Spleen (tissue), 11 donors: ENCODE measurements at regions not wholly inside any gene's neighbourhood (a gene's known extent, or its start where the extent isn't known, plus 50 kb on each side); places are given as distances from the start of the nearest gene placed in this dataset.

Experiments
- DNase-seq: peaks from one replicate; pipeline ENCODE4 v3.0.0-alpha.2; 2020
- H3K27ac ChIP-seq, 8 donors: fragments of 200-600 bp; sonication (generic) in 7 of 8; 1 replicate in 4 of 8; 2 replicates in 4 of 8; pipeline versions ENCODE4 v1.5.0 to v1.8.0; 2016 to 2021; ENCODE audit warnings: inconsistent platforms in 4 of 8, mild to moderate bottlenecking in 4 of 8, moderate library complexity in 1 of 8
- H3K27me3 ChIP-seq, 7 donors: fragments of 200-600 bp; sonication (generic) in 6 of 7; replicated peaks in 1 of 7; 1 replicate in 4 of 7; 2 replicates in 3 of 7; pipeline versions ENCODE4 v1.5.0 to v1.8.0; 2016 to 2021; ENCODE audit warnings: inconsistent platforms in 3 of 7, mild to moderate bottlenecking in 1 of 7
- H3K36me3 ChIP-seq, 6 donors: fragments of 200-600 bp; sonication (generic) in 5 of 6; 1 replicate in 4 of 6; 2 replicates in 2 of 6; pipeline versions ENCODE4 v1.5.0 to v1.8.0; 2016 to 2021; ENCODE audit warnings: inconsistent platforms in 2 of 6
- H3K4me1 ChIP-seq, 6 donors: fragments of 200-600 bp; sonication (generic) in 5 of 6; 1 replicate in 3 of 6; 2 replicates in 3 of 6; pipeline versions ENCODE4 v1.5.0 to v1.8.0; 2016 to 2021; ENCODE audit warnings: inconsistent platforms in 3 of 6
- H3K4me3 ChIP-seq, 8 donors: fragments of 200-600 bp; sonication (generic) in 7 of 8; 1 replicate in 4 of 8; 2 replicates in 4 of 8; pipeline versions ENCODE4 v1.5.0 to v1.8.0; 2016 to 2021; ENCODE audit warnings: inconsistent platforms in 4 of 8, mild to moderate bottlenecking in 4 of 8, moderate library complexity in 2 of 8
- H3K9me3 ChIP-seq, 8 donors: fragments of 200-600 bp; sonication (generic) in 7 of 8; 1 replicate in 4 of 8; 2 replicates in 4 of 8; pipeline versions ENCODE4 v1.5.0 to v1.8.0; 2016 to 2021; ENCODE audit warnings: inconsistent platforms in 4 of 8
- POLR2A ChIP-seq, 3 donors: fragments of 450-650 bp; IDR thresholded peaks; one replicate each; pipeline ENCODE4 v1.5.1; 2017; ENCODE audit warnings: antibody characterized with exemption in 3 of 3, mild to moderate bottlenecking in 1 of 3
- POLR2AphosphoS5 ChIP-seq, 3 donors: sonication (generic); formaldehyde crosslinking; IDR thresholded peaks; one replicate each; pipeline ENCODE4 v1.5.1; 2017; ENCODE audit warnings: antibody characterized with exemption in 3 of 3
- WGBS, 5 donors: extraction: QIAGEN DNeasy Blood & Tissue Kit in 3 of 5; methylation state at CpG; one replicate each; pipeline versions ENCODE4 v1.1.5 to v1.1.7; 2013 to 2018; 5-methylcytosine and 5-hydroxymethylcytosine counted together
- intact Hi-C: fragments of 100-400 bp; cut with DNase I; formaldehyde crosslinking; loops from one replicate; pipeline ENCODE4 v1.15.0; 2023; ENCODE audit warnings: low total_unique reads
- TF ChIP-seq, protein P1 (sequence below), 11 experiments: fragments of 200-600 bp in 7 of 11; fragments of 450-650 bp in 4 of 11; sonication (generic) in 4 of 11; IDR thresholded peaks in 8 of 11; conservative IDR thresholded peaks in 3 of 11; 1 replicate in 7 of 11; 2 replicates in 4 of 11; pipeline versions ENCODE4 v1.4.0 to v1.8.0; 2016 to 2021; ENCODE audit warnings: antibody characterized with exemption in 11 of 11, inconsistent platforms in 4 of 11, mild to moderate bottlenecking in 1 of 11
- donor health status: healthy with polysubstance abuse.
- donor health status: DM: no; HTN: no; CAD: no; lungs with moderate emphysema.
- donor health status: DM: no; HTN: no; CAD: no.
- donor health status: Bipolar disorder and iron deficiency.
- donor health status: healthy.
- donor health status: DM: no; HTN: no; CAD: no.
- donor health status: DM: yes; HTN: yes; CAD: no.

DNA sequence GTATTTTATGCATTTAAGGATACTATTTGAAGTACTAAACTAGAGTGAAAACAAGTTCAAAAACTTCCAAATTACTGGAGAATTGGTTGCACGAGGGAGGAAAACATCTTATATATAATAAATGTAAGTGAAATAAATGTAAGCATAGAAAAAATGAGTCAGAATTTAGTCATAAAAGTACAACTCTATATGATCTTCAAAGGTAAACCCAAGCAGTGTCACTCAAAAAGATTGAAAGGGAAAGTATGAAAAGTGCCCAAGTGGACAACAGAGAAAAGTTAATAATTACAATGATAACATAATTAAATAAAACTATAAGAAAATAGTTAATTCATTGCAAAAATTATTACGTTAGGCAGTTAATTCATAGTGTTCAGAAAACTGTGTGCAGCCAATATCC lies 2288.5 kb upstream of the C9orf72 start:
- Histone ChIP-seq H3K4me3 (no peak overlapping the region), H3K9me3 (no peaks in the 10 kb centered on the region), H3K4me1 (no peaks in the 10 kb centered on the region), H3K27ac (no peak overlapping the region), H3K27me3 (no peaks in the 10 kb centered on the region), H3K36me3 (no peaks in the 10 kb centered on the region)
- 66 to 81% (median 78%) methylated on average over 2 of the region's 2 CpGs for WGBS, 5 donors
- intact Hi-C loops: no loop called here
- DNase-seq: no peak
- no peak for TF ChIP-seq POLR2A (IDR thresholded peaks at IDR 0.05)
- no peak for TF ChIP-seq POLR2AphosphoS5 (IDR thresholded peaks at IDR 0.05)
- TF ChIP-seq, protein P1, sequence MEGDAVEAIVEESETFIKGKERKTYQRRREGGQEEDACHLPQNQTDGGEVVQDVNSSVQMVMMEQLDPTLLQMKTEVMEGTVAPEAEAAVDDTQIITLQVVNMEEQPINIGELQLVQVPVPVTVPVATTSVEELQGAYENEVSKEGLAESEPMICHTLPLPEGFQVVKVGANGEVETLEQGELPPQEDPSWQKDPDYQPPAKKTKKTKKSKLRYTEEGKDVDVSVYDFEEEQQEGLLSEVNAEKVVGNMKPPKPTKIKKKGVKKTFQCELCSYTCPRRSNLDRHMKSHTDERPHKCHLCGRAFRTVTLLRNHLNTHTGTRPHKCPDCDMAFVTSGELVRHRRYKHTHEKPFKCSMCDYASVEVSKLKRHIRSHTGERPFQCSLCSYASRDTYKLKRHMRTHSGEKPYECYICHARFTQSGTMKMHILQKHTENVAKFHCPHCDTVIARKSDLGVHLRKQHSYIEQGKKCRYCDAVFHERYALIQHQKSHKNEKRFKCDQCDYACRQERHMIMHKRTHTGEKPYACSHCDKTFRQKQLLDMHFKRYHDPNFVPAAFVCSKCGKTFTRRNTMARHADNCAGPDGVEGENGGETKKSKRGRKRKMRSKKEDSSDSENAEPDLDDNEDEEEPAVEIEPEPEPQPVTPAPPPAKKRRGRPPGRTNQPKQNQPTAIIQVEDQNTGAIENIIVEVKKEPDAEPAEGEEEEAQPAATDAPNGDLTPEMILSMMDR (IDR thresholded peaks at IDR 0.05 in 8 of 11, conservative IDR thresholded peaks at IDR 0.05 in 3 of 11): no peak

DNA sequence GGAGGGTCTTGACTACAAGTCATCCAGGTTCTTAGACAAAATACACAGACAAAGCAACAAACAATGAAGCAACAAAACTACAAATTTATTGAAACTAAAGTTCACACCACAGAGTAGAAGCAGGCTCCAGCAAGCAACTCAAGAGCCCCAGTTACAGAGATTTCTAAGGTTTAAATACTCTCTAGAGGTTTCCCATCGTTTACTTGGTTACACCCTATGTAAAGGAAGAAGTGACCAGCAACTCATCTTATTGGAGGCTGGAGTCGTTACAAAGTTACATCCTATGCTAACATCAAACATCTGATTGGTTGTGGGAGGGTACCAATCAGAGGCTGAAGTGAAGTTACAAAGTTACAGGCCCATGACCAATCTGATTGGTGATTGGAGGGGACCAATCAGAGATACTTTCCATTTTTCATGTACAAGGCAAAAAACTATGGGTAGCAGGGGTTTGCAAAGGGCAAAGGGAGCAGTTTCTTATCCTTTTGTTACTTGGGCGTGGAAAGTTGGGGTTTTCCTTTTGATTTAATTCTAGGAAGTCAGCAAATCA lies 2292.6 kb upstream of the C9orf72 start:
- Histone ChIP-seq H3K4me3 (no peak overlapping the region), H3K27ac (no peak overlapping the region), H3K36me3 (no peaks in the 10 kb centered on the region), H3K4me1 (no peaks in the 10 kb centered on the region), H3K9me3 (peaks cover 0 to 13% (median 3%) of the 10 kb centered on the region in 8 donors), H3K27me3 (no peaks in the 10 kb centered on the region)
- WGBS, 5 donors: 54 to 79% (median 67%) methylated on average over 3 of the region's 3 CpGs
- TF ChIP-seq POLR2A (IDR thresholded peaks at IDR 0.05) (no peak), POLR2AphosphoS5 (IDR thresholded peaks at IDR 0.05) (no peak)
- TF ChIP-seq, protein P1 (IDR thresholded peaks at IDR 0.05 in 8 of 11, conservative IDR thresholded peaks at IDR 0.05 in 3 of 11): no peak
- DNase-seq: no peak
- intact Hi-C loops: no loop called here

DNA sequence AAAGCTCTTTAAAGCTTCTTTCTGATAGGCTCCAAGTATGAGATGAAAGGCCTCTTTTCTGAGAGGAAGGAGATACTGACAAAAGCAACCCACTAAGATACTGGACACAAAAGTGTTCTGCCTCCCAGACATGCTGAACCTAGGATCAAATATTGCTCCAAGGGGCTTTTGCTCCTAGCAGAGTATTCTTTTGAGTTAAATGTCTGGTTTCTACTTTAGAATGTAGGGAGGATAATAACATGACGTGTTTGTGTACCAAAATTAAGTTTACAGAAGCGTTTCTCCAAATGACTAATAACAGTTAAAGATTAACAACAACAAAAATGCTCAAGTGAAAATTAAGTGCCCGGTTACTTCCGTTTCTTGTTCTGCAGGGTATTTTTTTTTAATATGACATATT lies 2293.3 kb upstream of the C9orf72 start:
- no peak for DNase-seq
- WGBS, 5 donors: 68 to 78% (median 74%) methylated on average over 4 of the region's 4 CpGs
- TF ChIP-seq POLR2A (IDR thresholded peaks at IDR 0.05) (no peak), POLR2AphosphoS5 (IDR thresholded peaks at IDR 0.05) (no peak)
- TF ChIP-seq, protein P1 (IDR thresholded peaks at IDR 0.05 in 8 of 11, conservative IDR thresholded peaks at IDR 0.05 in 3 of 11): no peak
- Histone ChIP-seq H3K36me3 (no peaks in the 10 kb centered on the region), H3K4me1 (no peaks in the 10 kb centered on the region), H3K4me3 (no peak overlapping the region), H3K9me3 (peaks cover 0 to 16% (median 3%) of the 10 kb centered on the region in 8 donors), H3K27me3 (no peaks in the 10 kb centered on the region), H3K27ac (no peak overlapping the region)
- intact Hi-C loops: no loop called here

DNA sequence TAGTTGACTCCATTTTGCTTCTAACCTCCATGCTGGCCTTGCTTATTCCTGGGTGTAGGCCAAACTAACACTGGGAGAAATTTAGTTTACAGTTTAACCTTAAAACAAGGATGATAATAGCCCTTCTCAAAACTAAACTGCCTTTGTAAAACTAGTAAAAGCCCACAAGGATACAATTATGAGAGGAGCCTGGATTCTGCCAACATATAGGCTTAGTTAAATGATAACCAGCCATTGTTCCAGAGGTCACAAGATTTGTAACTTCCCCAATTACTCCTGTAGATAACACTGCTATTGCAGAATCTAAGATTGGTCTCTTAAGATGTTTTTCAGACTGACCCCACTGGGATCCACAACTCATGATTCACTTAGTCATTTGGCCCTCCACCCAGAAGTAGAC lies 2300.3 kb upstream of the C9orf72 start:
- intact Hi-C loops: no loop called here
- H3K9me3 ChIP-seq: peaks cover 0 to 16% (median 4%) of the 10 kb centered on the region in 8 donors
- TF ChIP-seq, protein P1 (IDR thresholded peaks at IDR 0.05 in 8 of 11, conservative IDR thresholded peaks at IDR 0.05 in 3 of 11): no peak
- TF ChIP-seq POLR2AphosphoS5 (IDR thresholded peaks at IDR 0.05) (no peak), POLR2A (IDR thresholded peaks at IDR 0.05) (no peak)
- no peaks in the 10 kb centered on the region for H3K36me3 ChIP-seq
- H3K4me1 ChIP-seq: no peaks in the 10 kb centered on the region
- H3K27ac ChIP-seq: peak overlapping the region in 1 of 8 donors; percentile 4
- H3K27me3 ChIP-seq: no peaks in the 10 kb centered on the region
- H3K4me3 ChIP-seq: no peak overlapping the region
- no peak for DNase-seq
